Adrenal gland (tissue), 9 donors: ENCODE measurements at regions not wholly inside any gene's neighbourhood (a gene's known extent, or its start where the extent isn't known, plus 50 kb on each side); places are given as distances from the start of the nearest gene placed in this dataset.

Source experiments
- DNase-seq, 7 donors: peaks; one replicate each; pipeline ENCODE4 v3.0.0-alpha.2; 2019 to 2020
- H3K27ac ChIP-seq, 5 donors: fragments of 200-600 bp; sonication (generic) in 4 of 5; 1 replicate in 3 of 5; 2 replicates in 2 of 5; pipeline versions ENCODE4 v1.5.1 to v1.8.0; 2016 to 2020; ENCODE audit warnings: mild to moderate bottlenecking in 1 of 5
- H3K27me3 ChIP-seq: fragments of 200-600 bp; 2 replicates; pipeline ENCODE4 v1.8.0; 2021
- H3K36me3 ChIP-seq, 2 donors: fragments of 200-600 bp; replicated peaks in 1 of 2; 1 replicate in 1 of 2; 2 replicates in 1 of 2; pipeline versions ENCODE4 v1.5.1 to v1.8.0; 2018 to 2022
- H3K4me1 ChIP-seq, 2 donors: fragments of 200-600 bp; replicated peaks in 1 of 2; 1 replicate in 1 of 2; 2 replicates in 1 of 2; pipeline versions ENCODE4 v1.5.1 to v1.8.0; 2018 to 2021
- H3K4me3 ChIP-seq, 4 donors: fragments of 200-600 bp; sonication (generic) in 3 of 4; one replicate each; pipeline ENCODE4 v1.5.1; 2016 to 2018
- H3K9me3 ChIP-seq, 3 donors: fragments of 200-600 bp; sonication (generic) in 1 of 3; replicated peaks in 1 of 3; 1 replicate in 2 of 3; 2 replicates in 1 of 3; pipeline versions ENCODE4 v1.5.1 to v1.8.0; 2016 to 2021
- CTCF ChIP-seq, 6 experiments: fragments of 450-650 bp in 4 of 6; fragments of 200-600 bp in 2 of 6; sonication (generic) in 1 of 6; IDR thresholded peaks; 1 replicate in 5 of 6; 2 replicates in 1 of 6; pipeline versions ENCODE4 v1.5.1 to v1.8.0; 2016 to 2021; ENCODE audit warnings: antibody characterized with exemption in 6 of 6, mild to moderate bottlenecking in 2 of 6, moderate library complexity in 1 of 6
- POLR2A ChIP-seq, 2 donors: fragments of 450-650 bp; IDR thresholded peaks; one replicate each; pipeline ENCODE4 v1.6.1; 2017; ENCODE audit warnings: antibody characterized with exemption in 2 of 2, mild to moderate bottlenecking in 2 of 2, moderate library complexity in 1 of 2
- WGBS, 4 donors: extraction: QIAGEN DNeasy Blood & Tissue Kit in 2 of 4; methylation state at CpG; one replicate each; pipeline versions ENCODE4 v1.1.5 to v1.1.7; 2013 to 2017; 5-methylcytosine and 5-hydroxymethylcytosine counted together
- intact Hi-C, 2 donors: fragments of 100-400 bp; cut with DNase I; formaldehyde crosslinking; loops; one replicate each; pipeline versions ENCODE4 v1.14.1 to v1.15.0; 2022 to 2023
- donor health status: healthy with polysubstance abuse.
- donor health status: Bipolar disorder and iron deficiency.
- donor health status: DM: yes; HTN: yes; CAD: no.
- donor health status: DM: no; HTN: no; CAD: no.
- donor health status: DM: no; HTN: no; CAD: no.

DNA sequence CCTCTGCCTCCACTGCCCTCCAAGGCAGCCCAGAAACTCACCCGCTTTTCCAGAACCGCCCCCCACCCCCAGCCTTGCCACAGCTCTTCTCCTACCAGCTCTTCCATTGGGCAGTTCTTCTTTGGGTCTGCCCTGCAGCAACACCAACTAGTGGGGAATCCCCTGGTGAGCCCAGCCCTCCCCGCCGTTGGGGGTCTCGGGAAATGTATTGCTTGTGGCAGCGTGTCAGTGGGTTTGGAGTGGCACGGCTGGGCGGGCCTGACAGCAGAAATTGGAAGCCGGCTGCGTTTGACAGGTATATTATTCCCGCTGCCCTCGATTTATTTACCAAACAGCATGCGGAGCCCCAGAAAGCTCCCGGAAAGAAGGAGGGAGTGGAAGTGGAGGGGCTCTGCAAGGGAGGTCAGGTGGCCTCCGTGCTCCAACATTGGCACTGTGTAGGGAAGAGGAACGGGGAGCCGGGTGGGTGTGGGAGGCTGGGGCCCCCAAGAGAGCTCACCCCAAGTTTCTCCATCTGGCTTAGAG, 65.2 kb upstream of the NECTIN1 start:
- Histone ChIP-seq H3K27me3 (no peaks in the 10 kb centered on the region), H3K9me3 (no peaks in the 10 kb centered on the region), H3K4me3 (no peak overlapping the region), H3K27ac (no peak overlapping the region), H3K4me1 (no peaks in the 10 kb centered on the region), H3K36me3 (no peaks in the 10 kb centered on the region)
- no peak for TF ChIP-seq CTCF (IDR thresholded peaks at IDR 0.05)
- TF ChIP-seq POLR2A (IDR thresholded peaks at IDR 0.05): no peak
- DNase-seq: no peak
- 79 to 86% (median 82%) methylated on average over 14 to 17 of the region's 17 CpGs for WGBS, 4 donors
- intact Hi-C loops: no loop called here

GRCh38 chr11:119793335-119793984, 64.5 kb upstream of the NECTIN1 start:
- no peak overlapping the region for H3K27ac ChIP-seq
- H3K27me3 ChIP-seq: no peaks in the 10 kb centered on the region
- no peak for TF ChIP-seq CTCF (IDR thresholded peaks at IDR 0.05)
- no peak for TF ChIP-seq POLR2A (IDR thresholded peaks at IDR 0.05)
- H3K4me3 ChIP-seq: no peak overlapping the region
- no peak for DNase-seq
- no peaks in the 10 kb centered on the region for H3K9me3 ChIP-seq
- H3K36me3 ChIP-seq: no peaks in the 10 kb centered on the region
- intact Hi-C loops: no loop called here
- WGBS, 4 donors: 70 to 78% (median 76%) methylated on average over 7 to 10 of the region's 10 CpGs
- H3K4me1 ChIP-seq: no peaks in the 10 kb centered on the region

- no peaks in the 10 kb centered on the region for H3K9me3 ChIP-seq
- H3K4me3 ChIP-seq: no peak overlapping the region
- TF ChIP-seq CTCF (IDR thresholded peaks at IDR 0.05) (no peak), POLR2A (IDR thresholded peaks at IDR 0.05) (no peak)
- no peak overlapping the region for H3K27ac ChIP-seq
- H3K4me1 ChIP-seq: no peaks in the 10 kb centered on the region
- intact Hi-C loops: no loop called here
- WGBS, 4 donors: 31 to 55% (median 50%) methylated on average over 4 to 6 of the region's 6 CpGs; no CpG with 5 or more reads in 1 of the 4 donors
- no peak for DNase-seq
- no peaks in the 10 kb centered on the region for H3K36me3 ChIP-seq
- H3K27me3 ChIP-seq: no peaks in the 10 kb centered on the region
Observed at GRCh38 chr11:119791701-119792151, 62.7 kb upstream of the NECTIN1 start.

DNA sequence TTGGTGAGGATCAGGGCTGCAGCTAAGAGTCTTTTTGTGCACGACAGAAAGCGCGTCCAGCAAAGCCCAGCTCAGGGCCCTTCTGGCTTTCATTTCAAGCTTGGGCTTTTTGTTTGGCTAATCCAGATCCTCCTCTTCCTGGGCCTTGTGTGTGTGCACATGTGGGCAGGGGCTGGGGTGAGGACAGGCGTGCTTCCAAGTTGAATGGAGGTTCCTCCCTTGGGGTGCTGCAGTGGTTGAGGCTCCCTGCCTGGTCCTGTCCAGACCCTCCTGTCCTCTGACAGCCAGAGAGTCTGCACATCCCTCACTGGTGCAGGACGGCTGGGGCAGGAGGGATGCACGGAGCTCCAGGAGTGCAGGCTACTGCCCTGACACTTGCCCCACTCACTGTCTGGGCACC, 62.0 kb upstream of the NECTIN1 start:
- H3K4me1 ChIP-seq: no peaks in the 10 kb centered on the region
- H3K36me3 ChIP-seq: no peaks in the 10 kb centered on the region
- H3K27me3 ChIP-seq: no peaks in the 10 kb centered on the region
- WGBS, 4 donors: 58 to 77% (median 69%) methylated on average over 6 of the region's 6 CpGs
- no peak overlapping the region for H3K27ac ChIP-seq
- no peak for DNase-seq
- no peak for TF ChIP-seq CTCF (IDR thresholded peaks at IDR 0.05)
- no peak for TF ChIP-seq POLR2A (IDR thresholded peaks at IDR 0.05)
- H3K9me3 ChIP-seq: no peaks in the 10 kb centered on the region
- intact Hi-C loops: no loop called here
- no peak overlapping the region for H3K4me3 ChIP-seq
